ENCODE measurements at regions not wholly inside any gene's neighbourhood (a gene's known extent, or its start where the extent isn't known, plus 50 kb on each side); places are given as distances from the start of the nearest gene placed in this dataset.
A peak's percentile ranks its signal among the peaks of the same experiment; 100 is the strongest.

DNA sequence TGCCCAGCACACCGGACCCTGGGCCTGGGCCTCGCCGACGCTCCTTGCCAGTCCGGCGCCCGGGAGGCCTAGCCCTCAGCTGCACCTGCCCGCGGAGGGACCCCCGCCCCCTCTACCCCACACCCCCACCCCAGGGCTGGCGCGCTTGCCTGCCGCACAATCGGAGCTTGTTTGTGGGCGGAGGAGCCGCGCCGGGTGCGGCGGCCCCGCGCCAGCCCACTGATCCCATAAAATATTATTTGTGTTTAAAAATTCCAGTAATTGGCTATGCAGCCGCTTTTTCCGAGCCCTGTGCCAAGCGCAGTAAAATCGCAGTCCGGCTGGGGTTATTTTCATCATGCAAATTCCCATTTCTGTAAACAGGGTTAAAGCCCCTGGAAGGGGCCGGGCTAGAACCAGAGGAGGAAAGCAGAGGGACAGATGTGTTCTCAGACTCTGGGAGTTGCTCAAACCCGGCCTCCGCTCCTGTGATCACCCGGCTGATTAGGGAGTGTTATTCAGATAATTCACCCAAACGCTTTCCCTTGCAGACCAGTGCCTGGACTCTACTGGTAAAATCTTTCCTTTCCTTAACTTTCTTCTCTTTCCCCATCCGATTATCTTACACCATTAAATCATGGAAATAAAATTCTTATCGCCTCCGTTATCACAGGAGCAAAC lies 93.1 kb downstream of the NCR2 start:
- peak overlapping the region; percentile 24 to 61 for H3K9ac ChIP-seq (ENCODE audit: low read depth in 1 of 2, low read length in 2 of 2)
- H3K27me3 ChIP-seq (ENCODE audit: control insufficient read depth in 2 of 2, insufficient read depth in 2 of 2, low read length in 2 of 2), result peaks cover 0 to 3% of the 10 kb centered on the region in 2 donors
- H3K4me1 ChIP-seq (ENCODE audit: control insufficient read depth in 2 of 2, insufficient read depth in 2 of 2, low read length in 2 of 2), result peaks cover 13 to 15% of the 10 kb centered on the region in 2 donors
- H3K9me3 ChIP-seq (ENCODE audit: control insufficient read depth in 2 of 2, low read length in 2 of 2), result no peaks in the 10 kb centered on the region
- H3K36me3 ChIP-seq (ENCODE audit: control insufficient read depth in 2 of 2, insufficient read depth in 2 of 2, low read length in 2 of 2), result no peaks in the 10 kb centered on the region
- peak overlapping the region; percentile 50 to 62 for H3K4me3 ChIP-seq (ENCODE audit: low read length in 2 of 2)
- H3K27ac ChIP-seq (ENCODE audit: low read depth in 2 of 2, low read length in 2 of 2), result peak overlapping the region; percentile 30 to 38

DNA sequence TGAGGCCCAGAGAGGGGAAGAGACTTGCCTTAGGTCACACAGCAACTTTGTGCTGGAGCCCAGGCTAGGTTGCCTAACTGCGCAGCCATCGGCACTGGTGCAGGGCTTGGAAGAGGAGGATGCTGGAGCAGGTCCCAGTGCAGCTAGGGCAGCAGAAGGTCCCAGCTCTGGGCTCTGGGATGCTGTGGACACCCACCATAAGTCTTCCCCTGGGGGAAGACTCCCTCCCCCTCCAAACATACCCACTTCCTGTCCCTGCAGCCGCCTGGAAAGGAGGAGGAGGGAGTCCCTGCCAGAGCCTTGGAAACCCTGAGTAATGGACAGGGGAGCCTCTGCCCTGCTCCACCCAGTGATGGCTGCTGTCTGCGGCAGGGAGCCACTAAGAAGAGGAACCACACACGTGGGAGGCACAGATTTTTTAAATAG lies 93.6 kb downstream of the NCR2 start:
- H3K9ac ChIP-seq (ENCODE audit: low read depth in 1 of 2, low read length in 2 of 2), result peak overlapping the region in 1 of 2 donors; percentile 24
- H3K4me3 ChIP-seq (ENCODE audit: low read length in 2 of 2), result peak overlapping the region; percentile 1 to 62
- H3K27me3 ChIP-seq (ENCODE audit: control insufficient read depth in 2 of 2, insufficient read depth in 2 of 2, low read length in 2 of 2), result peaks cover 0 to 3% of the 10 kb centered on the region in 2 donors
- H3K27ac ChIP-seq (ENCODE audit: low read depth in 2 of 2, low read length in 2 of 2), result peak overlapping the region; percentile 30 to 38
- no peaks in the 10 kb centered on the region for H3K9me3 ChIP-seq (ENCODE audit: control insufficient read depth in 2 of 2, low read length in 2 of 2)
- peaks cover 13 to 15% of the 10 kb centered on the region in 2 donors for H3K4me1 ChIP-seq (ENCODE audit: control insufficient read depth in 2 of 2, insufficient read depth in 2 of 2, low read length in 2 of 2)
- no peaks in the 10 kb centered on the region for H3K36me3 ChIP-seq (ENCODE audit: control insufficient read depth in 2 of 2, insufficient read depth in 2 of 2, low read length in 2 of 2)

DNA sequence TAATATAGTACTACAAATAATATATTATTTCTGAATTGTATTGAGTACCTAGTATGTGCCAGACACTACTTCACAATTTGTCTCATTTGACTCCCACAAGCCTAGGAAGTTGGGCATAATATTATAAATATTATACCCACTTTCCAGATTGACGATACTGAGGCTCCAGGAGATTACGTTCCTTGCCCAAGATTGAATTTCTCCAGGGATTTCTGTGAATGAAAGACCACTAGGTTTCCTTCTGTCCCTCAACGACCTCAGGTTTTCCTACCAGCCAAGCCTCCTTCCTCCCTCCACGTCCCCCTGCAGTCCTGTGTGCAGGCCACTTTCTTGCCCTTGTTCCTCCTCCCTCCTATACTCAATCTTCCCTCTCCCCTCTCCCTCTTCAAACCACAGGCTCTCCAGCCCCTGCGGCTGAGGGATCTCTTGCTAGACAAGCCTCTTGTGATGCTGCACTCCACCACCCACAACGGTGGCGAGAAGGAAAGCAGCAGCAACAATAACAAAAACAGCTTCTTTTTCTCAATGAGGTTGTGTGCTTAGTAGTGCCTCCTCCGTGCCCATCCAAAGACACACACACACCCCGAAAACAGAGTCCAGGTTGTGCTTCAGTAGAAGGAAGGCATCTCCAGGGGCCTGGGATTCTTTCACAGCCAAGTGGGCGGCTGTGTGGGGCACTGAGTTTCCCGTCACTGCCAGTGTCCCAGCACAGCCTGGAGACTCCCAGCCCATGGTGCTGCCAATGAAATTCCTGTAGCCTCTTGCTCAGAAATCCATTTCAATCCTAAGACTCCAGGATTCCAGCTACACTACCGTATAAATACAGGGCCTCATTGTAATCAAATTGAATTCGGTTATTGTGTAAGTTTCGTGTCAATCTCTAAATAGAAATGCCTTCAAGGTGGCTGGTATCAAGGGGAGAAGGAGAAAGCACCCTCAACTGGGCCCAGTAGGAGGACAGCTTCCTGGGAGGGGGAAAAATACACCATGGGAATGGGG lies 94.4 kb downstream of the NCR2 start:
- Histone ChIP-seq H3K36me3 (ENCODE audit: control insufficient read depth in 2 of 2, insufficient read depth in 2 of 2, low read length in 2 of 2) (no peaks in the 10 kb centered on the region), H3K27me3 (ENCODE audit: control insufficient read depth in 2 of 2, insufficient read depth in 2 of 2, low read length in 2 of 2) (peaks cover 0 to 3% of the 10 kb centered on the region in 2 donors), H3K27ac (ENCODE audit: low read depth in 2 of 2, low read length in 2 of 2) (no peak overlapping the region), H3K4me1 (ENCODE audit: control insufficient read depth in 2 of 2, insufficient read depth in 2 of 2, low read length in 2 of 2) (peaks cover 10 to 13% of the 10 kb centered on the region in 2 donors), H3K9me3 (ENCODE audit: control insufficient read depth in 2 of 2, low read length in 2 of 2) (no peaks in the 10 kb centered on the region), H3K9ac (ENCODE audit: low read depth in 1 of 2, low read length in 2 of 2) (no peak overlapping the region), H3K4me3 (ENCODE audit: low read length in 2 of 2) (no peak overlapping the region)

DNA sequence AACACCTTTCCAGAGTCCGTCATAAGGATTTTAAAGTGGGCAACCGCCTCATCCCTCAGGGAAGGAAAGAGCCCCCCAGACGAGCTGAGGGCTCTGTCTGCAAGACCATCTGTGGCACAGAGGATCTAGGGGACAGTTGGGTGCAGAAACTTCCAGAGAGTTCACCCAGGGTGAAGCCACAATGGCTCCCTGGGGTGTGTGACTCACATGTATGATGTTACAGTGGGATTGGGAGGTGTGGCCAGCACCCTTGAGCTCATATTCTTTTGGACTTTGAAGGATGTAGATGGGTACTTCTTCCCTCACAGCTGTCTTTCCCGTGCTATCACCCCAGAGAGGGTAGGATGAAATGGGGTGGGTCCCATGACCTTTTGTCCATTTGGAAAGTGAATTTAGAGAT lies 95.5 kb downstream of the NCR2 start:
- H3K4me1 ChIP-seq (ENCODE audit: control insufficient read depth in 2 of 2, insufficient read depth in 2 of 2, low read length in 2 of 2), result peaks cover 10 to 13% of the 10 kb centered on the region in 2 donors

DNA sequence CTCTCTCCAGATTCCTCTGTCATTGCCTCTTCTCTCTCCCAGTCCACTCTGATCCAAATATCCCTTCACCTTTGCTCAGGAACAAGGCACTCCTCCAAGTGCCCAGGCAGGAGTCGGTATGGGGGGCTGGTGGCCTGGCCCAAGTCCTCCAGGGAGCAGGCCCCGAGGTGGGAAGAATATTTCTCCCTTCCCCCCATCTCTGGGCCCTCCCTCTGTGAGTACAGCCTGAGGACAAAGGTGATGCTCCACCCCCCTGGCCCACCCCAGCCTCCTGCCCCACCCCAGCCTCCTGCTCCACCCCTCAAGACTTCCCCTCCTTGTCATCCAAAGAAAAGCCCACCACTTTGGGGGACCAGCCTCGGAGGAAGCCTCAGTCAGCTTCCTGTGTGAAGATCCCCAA lies 96.9 kb downstream of the NCR2 start:
- Histone ChIP-seq H3K9me3 (ENCODE audit: control insufficient read depth in 2 of 2, low read length in 2 of 2) (no peaks in the 10 kb centered on the region), H3K4me3 (ENCODE audit: low read length in 2 of 2) (no peak overlapping the region), H3K9ac (ENCODE audit: low read depth in 1 of 2, low read length in 2 of 2) (no peak overlapping the region), H3K27me3 (ENCODE audit: control insufficient read depth in 2 of 2, insufficient read depth in 2 of 2, low read length in 2 of 2) (peaks cover 0 to 3% of the 10 kb centered on the region in 2 donors), H3K27ac (ENCODE audit: low read depth in 2 of 2, low read length in 2 of 2) (no peak overlapping the region), H3K36me3 (ENCODE audit: control insufficient read depth in 2 of 2, insufficient read depth in 2 of 2, low read length in 2 of 2) (no peaks in the 10 kb centered on the region), H3K4me1 (ENCODE audit: control insufficient read depth in 2 of 2, insufficient read depth in 2 of 2, low read length in 2 of 2) (peaks cover 10 to 13% of the 10 kb centered on the region in 2 donors)

More for the DNA sequence above, 95.5 kb downstream of the NCR2 start:
- H3K27me3 ChIP-seq (ENCODE audit: control insufficient read depth in 2 of 2, insufficient read depth in 2 of 2, low read length in 2 of 2), result peaks cover 0 to 3% of the 10 kb centered on the region in 2 donors
- no peaks in the 10 kb centered on the region for H3K36me3 ChIP-seq (ENCODE audit: control insufficient read depth in 2 of 2, insufficient read depth in 2 of 2, low read length in 2 of 2)
- H3K9ac ChIP-seq (ENCODE audit: low read depth in 1 of 2, low read length in 2 of 2), result no peak overlapping the region
- no peak overlapping the region for H3K27ac ChIP-seq (ENCODE audit: low read depth in 2 of 2, low read length in 2 of 2)
- no peak overlapping the region for H3K4me3 ChIP-seq (ENCODE audit: low read length in 2 of 2)
- no peaks in the 10 kb centered on the region for H3K9me3 ChIP-seq (ENCODE audit: control insufficient read depth in 2 of 2, low read length in 2 of 2)

DNA sequence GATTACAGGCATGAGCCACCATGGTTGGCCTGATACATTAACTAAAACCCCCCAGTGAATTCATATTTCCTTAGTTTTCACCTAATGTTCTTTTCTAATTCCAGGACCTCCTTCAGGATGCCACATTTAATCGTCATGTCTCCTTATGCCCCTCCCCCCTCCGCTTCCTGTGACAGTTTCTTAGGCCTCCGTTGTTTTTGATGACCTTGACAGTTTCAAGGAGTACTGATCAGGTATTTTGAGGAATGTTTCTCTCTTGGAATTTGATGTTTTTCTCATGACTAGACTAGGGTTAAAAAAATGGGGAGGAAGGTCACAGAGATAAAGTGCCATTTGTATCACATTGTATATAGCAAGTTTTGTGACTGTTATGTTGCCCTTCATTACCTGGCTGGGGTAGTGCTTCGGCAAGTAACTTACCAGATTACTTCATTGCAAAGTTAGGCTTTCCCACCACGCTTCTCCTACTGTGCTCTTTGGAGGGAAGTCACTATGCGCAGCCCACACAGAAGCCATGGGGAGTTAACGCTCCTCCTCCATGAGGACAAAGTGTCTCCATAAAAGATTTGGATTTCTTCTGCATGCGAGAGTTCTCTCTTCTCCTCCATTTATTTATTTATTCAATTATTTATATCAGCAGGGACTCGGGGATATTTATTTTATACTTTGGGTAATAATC lies 99.5 kb downstream of the NCR2 start:
- no peaks in the 10 kb centered on the region for H3K9me3 ChIP-seq (ENCODE audit: control insufficient read depth in 2 of 2, low read length in 2 of 2)
- peaks cover 0 to under 1% of the 10 kb centered on the region in 2 donors for H3K4me1 ChIP-seq (ENCODE audit: control insufficient read depth in 2 of 2, insufficient read depth in 2 of 2, low read length in 2 of 2)
- H3K4me3 ChIP-seq (ENCODE audit: low read length in 2 of 2), result no peak overlapping the region
- no peaks in the 10 kb centered on the region for H3K36me3 ChIP-seq (ENCODE audit: control insufficient read depth in 2 of 2, insufficient read depth in 2 of 2, low read length in 2 of 2)
- H3K9ac ChIP-seq (ENCODE audit: low read depth in 1 of 2, low read length in 2 of 2), result no peak overlapping the region
- no peak overlapping the region for H3K27ac ChIP-seq (ENCODE audit: low read depth in 2 of 2, low read length in 2 of 2)
- no peaks in the 10 kb centered on the region for H3K27me3 ChIP-seq (ENCODE audit: control insufficient read depth in 2 of 2, insufficient read depth in 2 of 2, low read length in 2 of 2)

DNA sequence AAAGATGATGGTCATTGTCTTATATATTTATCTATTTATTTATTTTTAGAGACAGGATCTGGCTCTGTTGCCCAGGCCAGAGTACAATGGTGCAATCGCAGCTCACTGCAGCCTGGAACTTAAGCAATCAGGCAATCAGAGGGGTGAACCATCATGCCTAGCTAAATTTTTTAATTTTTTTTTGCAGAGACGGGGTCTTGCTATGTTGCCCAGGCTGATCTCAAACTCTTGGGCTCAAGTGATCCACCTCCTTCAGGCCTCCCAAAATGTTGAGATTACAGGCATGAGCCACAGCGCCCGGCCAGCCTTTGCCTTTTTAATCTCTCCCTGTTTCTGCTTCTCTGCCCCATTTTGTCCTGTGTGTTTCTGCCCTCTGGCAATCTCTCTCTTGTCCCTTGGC lies 102.2 kb downstream of the NCR2 start:
- H3K9me3 ChIP-seq (ENCODE audit: control insufficient read depth in 2 of 2, low read length in 2 of 2), result no peaks in the 10 kb centered on the region
- H3K4me1 ChIP-seq (ENCODE audit: control insufficient read depth in 2 of 2, insufficient read depth in 2 of 2, low read length in 2 of 2), result no peaks in the 10 kb centered on the region
- no peaks in the 10 kb centered on the region for H3K27me3 ChIP-seq (ENCODE audit: control insufficient read depth in 2 of 2, insufficient read depth in 2 of 2, low read length in 2 of 2)
- H3K27ac ChIP-seq (ENCODE audit: low read depth in 2 of 2, low read length in 2 of 2), result no peak overlapping the region
- no peak overlapping the region for H3K4me3 ChIP-seq (ENCODE audit: low read length in 2 of 2)
- H3K9ac ChIP-seq (ENCODE audit: low read depth in 1 of 2, low read length in 2 of 2), result no peak overlapping the region
- H3K36me3 ChIP-seq (ENCODE audit: control insufficient read depth in 2 of 2, insufficient read depth in 2 of 2, low read length in 2 of 2), result no peaks in the 10 kb centered on the region

DNA sequence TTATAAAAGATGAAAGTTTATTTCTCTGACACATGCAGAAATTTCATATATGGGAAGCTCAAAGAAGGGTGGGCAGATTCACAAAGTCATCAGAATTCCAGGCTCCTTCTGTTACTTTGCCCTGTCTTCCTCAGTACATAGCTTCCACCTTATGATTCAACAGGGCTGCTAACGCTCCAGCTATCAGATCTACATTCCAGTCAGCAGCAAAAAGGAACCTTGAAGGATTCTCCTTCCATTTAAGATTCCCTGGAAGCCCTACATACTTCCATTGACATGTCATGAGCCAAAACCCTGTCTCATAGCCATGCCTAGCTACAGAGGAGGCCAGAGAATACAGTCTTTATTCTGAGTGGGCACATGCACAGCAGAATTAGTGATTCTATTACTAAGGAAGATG lies 103.3 kb downstream of the NCR2 start:
- H3K9me3 ChIP-seq (ENCODE audit: control insufficient read depth in 2 of 2, low read length in 2 of 2), result no peaks in the 10 kb centered on the region
- no peaks in the 10 kb centered on the region for H3K36me3 ChIP-seq (ENCODE audit: control insufficient read depth in 2 of 2, insufficient read depth in 2 of 2, low read length in 2 of 2)
- no peaks in the 10 kb centered on the region for H3K27me3 ChIP-seq (ENCODE audit: control insufficient read depth in 2 of 2, insufficient read depth in 2 of 2, low read length in 2 of 2)
- H3K9ac ChIP-seq (ENCODE audit: low read depth in 1 of 2, low read length in 2 of 2), result no peak overlapping the region
- peaks cover 0 to 3% of the 10 kb centered on the region in 2 donors for H3K4me1 ChIP-seq (ENCODE audit: control insufficient read depth in 2 of 2, insufficient read depth in 2 of 2, low read length in 2 of 2)
- no peak overlapping the region for H3K27ac ChIP-seq (ENCODE audit: low read depth in 2 of 2, low read length in 2 of 2)
- H3K4me3 ChIP-seq (ENCODE audit: low read length in 2 of 2), result no peak overlapping the region

DNA sequence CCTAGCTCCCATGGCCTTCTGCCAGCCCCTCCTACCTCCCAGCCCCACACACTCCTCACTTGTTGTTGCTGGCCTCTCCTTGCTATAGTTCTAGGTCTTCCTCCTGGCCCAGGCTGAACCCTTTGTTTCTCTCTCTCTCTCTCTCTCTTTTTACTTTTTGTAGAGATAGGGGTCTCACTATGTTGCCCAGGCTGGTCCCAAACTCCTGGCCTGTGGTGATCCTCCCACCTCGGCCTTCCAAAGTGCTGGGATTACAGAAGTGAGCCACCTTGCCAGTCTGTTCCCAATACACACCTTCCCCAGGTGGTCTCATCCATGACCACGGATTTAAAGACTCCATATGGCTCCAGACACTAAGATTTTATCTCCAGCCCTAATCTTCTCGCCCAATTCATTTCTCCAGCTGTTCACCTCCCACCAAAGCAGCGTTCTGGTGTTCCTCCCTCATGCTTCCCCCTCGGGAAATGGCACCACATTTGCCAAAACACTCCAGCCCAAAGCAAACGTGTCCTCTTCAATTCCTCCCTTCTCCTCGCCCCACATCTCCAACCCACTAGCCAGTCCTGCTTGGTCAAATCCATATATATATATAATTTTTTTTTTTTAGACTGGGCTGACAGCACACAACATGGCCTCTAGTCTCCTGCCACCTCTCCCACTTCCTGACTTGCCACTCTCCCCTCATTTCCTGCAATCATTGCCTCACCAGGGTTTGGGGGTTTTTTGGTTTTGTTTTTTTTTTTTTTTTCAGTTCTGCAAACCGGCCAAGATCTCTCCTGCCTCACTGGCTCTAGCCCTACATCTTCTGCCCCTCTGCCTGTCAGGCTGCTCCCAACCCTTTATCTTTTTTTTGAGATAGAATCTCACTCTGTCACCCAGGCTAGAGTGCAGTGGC lies 104.4 kb downstream of the NCR2 start:
- H3K4me1 ChIP-seq (ENCODE audit: control insufficient read depth in 2 of 2, insufficient read depth in 2 of 2, low read length in 2 of 2), result peaks cover 0 to 3% of the 10 kb centered on the region in 2 donors
- no peak overlapping the region for H3K27ac ChIP-seq (ENCODE audit: low read depth in 2 of 2, low read length in 2 of 2)
- H3K36me3 ChIP-seq (ENCODE audit: control insufficient read depth in 2 of 2, insufficient read depth in 2 of 2, low read length in 2 of 2), result no peaks in the 10 kb centered on the region
- no peaks in the 10 kb centered on the region for H3K27me3 ChIP-seq (ENCODE audit: control insufficient read depth in 2 of 2, insufficient read depth in 2 of 2, low read length in 2 of 2)
- no peak overlapping the region for H3K4me3 ChIP-seq (ENCODE audit: low read length in 2 of 2)
- H3K9me3 ChIP-seq (ENCODE audit: control insufficient read depth in 2 of 2, low read length in 2 of 2), result no peaks in the 10 kb centered on the region
- no peak overlapping the region for H3K9ac ChIP-seq (ENCODE audit: low read depth in 1 of 2, low read length in 2 of 2)
